Ishikawa (cell line): ENCODE measurements at regions not wholly inside any gene's neighbourhood (a gene's known extent, or its start where the extent isn't known, plus 50 kb on each side); places are given as distances from the start of the nearest gene placed in this dataset.

Experiments used
- EGR1 ChIP-seq: IDR thresholded peaks from 2 replicates; pipeline ENCODE4 v1.6.1; 2012
- EP300 ChIP-seq: IDR thresholded peaks from 2 replicates; pipeline ENCODE4 v1.6.1; 2012; ENCODE audit warnings: borderline replicate concordance
- FOXM1 ChIP-seq: IDR thresholded peaks from 2 replicates; pipeline ENCODE4 v1.6.1; 2012; ENCODE audit warnings: low read depth, borderline replicate concordance
- TEAD4 ChIP-seq: IDR thresholded peaks from 2 replicates; pipeline ENCODE4 v1.6.1; 2012
- YY1 ChIP-seq: IDR thresholded peaks from 2 replicates; pipeline ENCODE4 v1.6.1; 2012; ENCODE audit warnings: low read depth

DNA sequence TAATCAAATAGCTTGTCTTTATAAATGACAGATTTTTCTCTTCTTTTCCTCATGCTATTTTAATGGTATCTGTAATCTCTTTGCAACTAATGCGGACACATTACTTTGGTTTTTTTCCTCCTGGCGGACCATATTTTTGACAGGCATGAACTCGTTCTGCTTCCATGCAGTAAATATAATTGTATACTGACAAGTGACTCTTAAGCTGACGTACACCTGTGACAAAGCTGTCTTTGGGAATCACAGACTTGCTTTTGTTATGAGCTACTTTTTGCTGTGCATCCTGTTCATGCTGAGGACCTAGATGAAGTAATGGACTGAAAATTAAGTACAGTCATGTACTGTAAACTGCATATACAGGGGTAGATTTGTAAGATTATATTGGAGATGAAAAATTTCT is 434.3 kb upstream of the TMTC1 start:
- TF ChIP-seq FOXM1 (no peak), YY1 (no peak), EGR1 (no peak), TEAD4 (no peak), EP300 (no peak)
